AG10803 (cell line): ENCODE measurements at regions not wholly inside any gene's neighbourhood (a gene's known extent, or its start where the extent isn't known, plus 50 kb on each side); places are given as distances from the start of the nearest gene placed in this dataset.

Experiments
- DNase-seq: peaks from one replicate; pipeline ENCODE4 v3.0.0; 2010; ENCODE audit warnings: low read depth
- H3K4me3 ChIP-seq: 2 replicates; pipeline ENCODE4 v1.5.1; 2011; ENCODE audit warnings: mild to moderate bottlenecking, low read length, control low read depth
- CTCF ChIP-seq: conservative IDR thresholded peaks from 2 replicates; pipeline ENCODE4 v1.5.1; 2011; ENCODE audit warnings: mild to moderate bottlenecking, low read length, control low read depth, inconsistent platforms

GRCh38 chr5:33330992-33331391, 109.8 kb upstream of the TARS1 start:
- TF ChIP-seq CTCF = no peak
- DNase-seq = no peak
- H3K4me3 ChIP-seq = no peak overlapping the region

GRCh38 chr5:33332804-33333203, 108.0 kb upstream of the TARS1 start:
- H3K4me3 ChIP-seq = no peak overlapping the region
- TF ChIP-seq CTCF = no peak
- no peak for DNase-seq

DNA sequence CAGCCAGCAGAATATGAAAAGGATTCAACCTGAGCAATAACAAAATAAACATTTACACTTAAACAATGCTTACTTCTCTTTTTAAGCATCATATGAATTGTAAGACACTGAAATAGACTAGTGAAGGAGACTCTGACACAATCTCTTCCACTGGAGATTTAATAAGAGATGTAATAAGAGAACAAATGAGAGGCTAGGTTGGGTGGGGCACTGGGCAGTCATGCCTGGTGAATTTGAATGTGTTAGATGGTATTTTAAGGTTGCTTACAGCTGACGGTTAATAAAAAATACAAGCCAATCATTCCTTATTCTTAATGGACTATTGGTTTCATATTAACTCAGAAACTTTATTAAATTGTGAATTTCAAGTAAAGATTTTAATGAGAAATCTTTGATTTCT, 105.9 kb upstream of the TARS1 start:
- no peak for TF ChIP-seq CTCF
- H3K4me3 ChIP-seq = no peak overlapping the region
- DNase-seq = no peak

DNA sequence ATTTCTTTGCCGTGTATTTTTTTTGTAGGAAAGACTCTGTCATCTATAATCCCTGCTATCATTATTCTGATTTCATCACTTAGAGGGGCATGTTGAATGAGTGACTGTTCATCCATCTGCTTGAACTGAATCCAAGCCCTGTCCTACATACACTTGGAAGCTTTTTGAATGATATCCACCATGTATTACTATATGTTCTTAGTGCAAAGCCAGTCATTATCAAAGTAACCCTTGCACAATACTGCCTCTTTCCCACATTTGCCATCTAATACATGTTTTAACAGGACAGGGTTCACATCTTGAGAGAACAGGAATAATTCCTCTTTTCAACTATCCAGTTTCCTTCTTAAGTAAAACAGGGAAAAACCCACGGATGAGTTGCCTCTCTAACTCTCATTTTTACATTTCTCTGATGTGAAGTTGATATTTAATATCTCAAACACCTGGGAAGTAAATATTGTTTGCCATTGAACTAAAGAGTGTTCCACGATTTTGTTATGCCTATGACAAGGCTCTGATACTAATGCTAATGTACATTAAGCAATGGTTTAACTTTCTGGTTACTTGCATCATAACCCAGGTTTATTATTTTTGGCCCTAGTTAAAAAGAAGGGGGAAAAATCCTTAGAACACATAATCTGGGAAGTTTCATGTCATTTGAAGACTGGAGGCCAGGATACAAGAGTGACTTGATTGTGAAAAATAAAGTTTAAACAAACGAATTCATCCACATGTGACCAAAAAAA, 103.7 kb upstream of the TARS1 start:
- no peak for DNase-seq
- TF ChIP-seq CTCF = no peak
- H3K4me3 ChIP-seq = no peak overlapping the region

- no peak for TF ChIP-seq CTCF
- no peak overlapping the region for H3K4me3 ChIP-seq
- no peak for DNase-seq
Observed at GRCh38 chr5:33337637-33337992, 103.2 kb upstream of the TARS1 start.

GRCh38 chr5:33338336-33339110, 102.2 kb upstream of the TARS1 start:
- peak; percentile 10; the same call in 1 of the 2 replicates for TF ChIP-seq CTCF

GRCh38 chr5:33339413-33339812, 101.4 kb upstream of the TARS1 start:
- no peak overlapping the region for H3K4me3 ChIP-seq
- TF ChIP-seq CTCF = no peak
- DNase-seq = no peak

More at GRCh38 chr5:33338336-33339110, 102.2 kb upstream of the TARS1 start:
- DNase-seq = no peak
- no peak overlapping the region for H3K4me3 ChIP-seq
